ENCODE measurements at regions not wholly inside any gene's neighbourhood (a gene's known extent, or its start where the extent isn't known, plus 50 kb on each side); places are given as distances from the start of the nearest gene placed in this dataset.
A peak's percentile ranks its signal among the peaks of the same experiment; 100 is the strongest.

- DNase-seq (ENCODE audit: low read depth) = no peak
These were observed 159.1 kb downstream of the LURAP1L start for GRCh38 chr9:12933957-12934356.

- no peak for DNase-seq (ENCODE audit: low read depth)
These were observed 159.9 kb downstream of the LURAP1L start for GRCh38 chr9:12934545-12935272.

DNA sequence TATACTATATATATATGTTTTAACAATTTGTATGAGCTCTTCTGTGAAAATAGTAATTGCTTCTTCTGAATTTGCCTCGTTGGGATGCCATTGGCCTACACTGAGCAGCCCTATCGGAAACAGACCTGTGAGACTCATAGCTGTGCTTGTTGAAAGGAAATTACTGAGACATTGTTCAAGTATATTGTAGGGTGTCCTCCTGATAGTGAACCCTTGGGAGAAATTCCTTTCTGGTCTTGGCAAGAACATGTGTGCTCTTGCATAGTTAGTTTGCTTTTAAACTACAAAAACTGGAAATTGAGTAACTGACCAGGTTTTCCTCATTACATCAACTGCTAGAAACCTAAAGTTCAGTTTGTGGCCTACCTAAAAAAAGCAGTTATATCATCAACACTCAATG lies 160.9 kb downstream of the LURAP1L start:
- peak; percentile 55 for DNase-seq (ENCODE audit: low read depth)

GRCh38 chr9:12954441-12954840 lies 179.6 kb downstream of the LURAP1L start:
- DNase-seq (ENCODE audit: low read depth) = no peak

- DNase-seq (ENCODE audit: low read depth) = no peak
These were observed 180.8 kb downstream of the LURAP1L start for GRCh38 chr9:12955510-12956163.

- no peak for DNase-seq (ENCODE audit: low read depth)
These were observed 181.4 kb downstream of the LURAP1L start for GRCh38 chr9:12956261-12956660.

DNA sequence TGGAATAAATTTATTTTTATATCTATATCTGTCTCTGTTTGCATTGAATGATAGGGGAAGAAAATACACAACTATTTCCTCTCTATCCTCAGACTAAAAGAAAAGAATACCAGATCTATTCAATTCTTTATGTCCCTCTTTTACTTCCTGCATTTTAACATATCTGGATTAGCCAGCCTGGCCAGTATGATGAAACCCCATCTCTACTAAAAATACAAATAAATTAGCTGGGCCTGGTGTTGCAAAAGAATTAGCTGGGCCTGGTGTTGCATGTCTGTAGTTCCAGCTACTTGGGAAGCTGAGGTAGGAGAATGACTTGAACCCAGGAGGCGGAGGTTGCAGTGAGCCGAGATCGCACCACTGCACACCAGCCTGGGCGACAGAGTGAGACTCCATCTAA lies 182.0 kb downstream of the LURAP1L start:
- DNase-seq (ENCODE audit: low read depth) = no peak

DNA sequence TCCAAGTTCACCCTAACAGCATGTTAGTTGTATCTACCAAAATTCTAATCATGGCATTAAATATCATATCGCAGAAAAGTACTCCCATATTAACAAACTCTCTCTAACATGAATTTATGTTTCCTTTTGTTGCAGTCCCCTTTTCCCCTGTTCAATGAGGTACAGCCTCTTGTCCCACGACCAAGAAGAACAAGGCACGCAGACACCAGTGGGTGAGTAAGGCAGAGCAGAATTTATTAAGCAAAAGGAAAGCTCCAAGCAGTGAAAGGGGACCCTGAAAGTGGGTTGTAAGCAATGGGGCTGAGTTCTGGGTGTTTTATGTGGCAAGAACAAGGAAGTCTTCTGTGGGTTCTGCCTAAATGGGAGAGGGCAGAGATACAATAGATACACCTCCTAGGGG lies 183.5 kb downstream of the LURAP1L start:
- no peak for DNase-seq (ENCODE audit: low read depth)

DNA sequence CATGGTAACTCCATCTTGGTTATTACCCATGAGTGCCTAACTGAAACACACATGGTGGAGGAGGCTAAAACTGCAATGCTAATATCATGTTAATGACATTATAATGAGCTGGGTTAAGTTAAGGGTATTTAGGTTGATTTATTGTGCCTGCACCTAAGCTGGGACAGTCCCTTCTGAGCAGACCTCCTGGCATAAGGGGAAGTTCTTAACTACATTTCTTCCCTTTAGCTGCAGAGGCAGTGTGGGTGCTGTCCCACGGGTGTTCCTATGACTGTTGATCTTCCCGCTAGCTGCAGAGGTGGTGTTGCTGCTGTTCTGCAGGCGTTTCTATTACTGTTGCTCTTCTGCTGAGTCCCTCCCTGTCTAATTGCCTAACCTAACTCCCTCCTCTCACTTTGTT lies 183.9 kb downstream of the LURAP1L start:
- no peak for DNase-seq (ENCODE audit: low read depth)

GRCh38 chr9:12961276-12961809 lies 186.5 kb downstream of the LURAP1L start:
- no peak for DNase-seq (ENCODE audit: low read depth)

DNA sequence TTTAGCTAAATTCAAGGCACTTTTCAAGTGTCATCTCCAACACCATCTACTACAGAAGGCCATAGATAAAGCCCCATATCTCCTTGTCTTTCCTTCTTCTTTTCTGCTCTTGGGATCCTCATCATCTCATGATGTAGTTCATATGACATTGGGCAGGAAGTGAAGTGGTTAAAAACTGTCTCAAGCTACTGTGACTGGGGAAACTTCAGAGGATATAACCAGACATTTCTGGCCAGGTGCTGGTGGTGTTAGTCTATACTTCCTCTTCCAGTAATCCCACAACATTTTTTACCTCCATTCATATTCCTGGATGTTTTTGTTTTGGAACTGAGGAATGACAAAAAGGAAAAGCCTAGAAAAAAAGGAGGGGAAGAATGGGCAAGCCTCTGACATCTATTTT lies 188.7 kb downstream of the LURAP1L start:
- no peak for DNase-seq (ENCODE audit: low read depth)

DNA sequence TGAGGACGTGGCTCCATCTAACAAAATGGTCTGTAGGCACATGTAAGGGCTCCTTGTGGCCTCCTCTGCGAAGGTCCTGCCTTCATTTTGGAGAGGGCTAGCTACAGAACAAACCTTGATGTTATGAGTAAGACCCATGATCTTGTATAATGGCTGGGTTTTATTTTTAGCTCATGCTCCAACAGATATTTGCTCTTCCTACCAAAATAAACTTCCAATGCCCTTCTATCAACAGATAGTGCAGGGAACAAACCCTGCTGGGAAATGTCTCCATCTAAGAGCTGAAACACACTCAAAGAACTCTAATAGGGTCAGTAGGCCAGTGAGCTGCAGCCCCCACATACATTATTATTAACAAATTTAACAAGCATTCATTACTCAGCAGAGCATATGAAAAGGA lies 189.5 kb downstream of the LURAP1L start:
- DNase-seq (ENCODE audit: low read depth) = no peak

GRCh38 chr9:12965303-12965702 lies 190.5 kb downstream of the LURAP1L start:
- no peak for DNase-seq (ENCODE audit: low read depth)

DNA sequence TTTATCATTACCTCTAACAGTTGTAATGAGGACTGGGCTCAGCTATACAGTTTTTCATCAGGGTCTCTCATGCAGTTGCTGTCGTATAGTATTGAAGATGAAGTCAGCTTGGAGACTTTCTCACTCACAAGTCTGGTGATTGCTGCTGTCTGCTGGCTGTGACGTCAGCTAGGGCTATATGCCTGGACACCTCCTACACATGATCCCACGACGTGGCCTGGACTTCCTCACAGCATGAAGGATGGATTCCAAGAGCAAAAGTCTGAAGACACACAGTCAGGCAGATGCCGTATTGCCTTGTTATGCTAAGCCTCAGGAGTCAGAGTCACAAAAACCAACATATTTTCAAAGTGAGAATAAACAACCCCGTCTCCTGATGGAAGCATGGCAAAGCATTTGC lies 193.3 kb downstream of the LURAP1L start:
- no peak for DNase-seq (ENCODE audit: low read depth)

DNA sequence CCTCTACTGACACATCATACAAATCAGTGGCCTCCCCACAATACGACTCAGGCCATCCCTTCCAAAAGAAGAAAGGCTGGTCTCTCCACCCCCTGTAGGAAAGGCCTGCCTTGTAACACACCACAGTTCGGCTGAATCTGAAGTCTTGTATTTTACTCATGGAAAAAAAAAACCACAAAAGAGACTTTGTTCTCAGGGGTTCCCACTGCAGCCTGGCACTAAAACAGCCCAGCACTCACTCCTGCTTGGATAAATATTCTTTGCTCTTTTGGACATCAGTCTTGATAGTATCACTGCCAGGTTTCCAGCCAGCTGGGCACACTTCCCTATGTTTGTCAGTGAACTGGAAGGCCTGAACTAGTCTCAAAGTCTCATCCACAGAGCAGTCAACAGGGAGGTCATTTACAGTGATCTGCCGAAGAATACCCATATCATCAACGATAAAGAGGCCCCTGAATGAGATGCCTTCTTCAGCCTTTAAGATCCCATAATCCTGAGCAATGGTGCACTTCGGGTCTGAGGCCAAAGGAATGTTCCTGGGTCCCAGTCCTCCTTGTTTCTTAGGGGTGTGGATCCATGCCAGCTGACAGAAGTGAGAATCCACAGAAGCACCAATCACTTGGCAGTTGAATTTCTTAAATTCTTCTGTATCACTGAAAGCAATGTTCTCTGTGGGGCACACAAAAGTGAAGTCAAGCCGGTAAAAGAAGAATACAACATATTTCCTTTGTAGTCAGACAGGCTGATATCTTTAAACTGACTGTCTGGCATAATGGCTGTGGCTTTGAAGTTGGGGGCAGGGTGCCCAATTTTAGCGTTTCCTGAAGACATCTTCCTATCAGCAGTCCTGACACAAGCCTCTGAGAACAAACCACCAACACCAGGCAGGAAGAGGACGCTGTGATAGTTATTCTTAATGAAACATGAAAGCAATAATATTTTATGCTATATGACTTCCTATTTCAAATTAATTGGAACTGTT lies 198.1 kb downstream of the LURAP1L start:
- DNase-seq (ENCODE audit: low read depth) = no peak

DNA sequence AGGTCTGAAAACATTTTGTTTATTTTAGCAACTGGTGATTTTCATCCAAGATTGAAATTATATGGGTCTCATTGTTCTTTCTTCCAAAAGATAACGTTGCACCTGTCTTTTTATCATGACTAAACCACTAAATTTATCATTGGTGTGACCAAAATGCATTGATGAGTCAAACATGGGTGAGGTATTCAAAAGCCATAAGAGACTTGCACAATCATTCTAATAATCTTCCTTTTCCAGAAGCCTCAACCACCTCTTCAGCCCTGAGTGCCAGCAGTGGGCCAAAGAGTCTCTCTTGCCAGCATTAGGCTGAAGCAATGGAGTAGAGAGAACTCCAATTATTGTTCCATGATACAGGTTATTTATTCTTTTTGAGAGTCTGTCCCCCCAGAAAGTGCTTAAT lies 198.9 kb downstream of the LURAP1L start:
- no peak for DNase-seq (ENCODE audit: low read depth)

DNA sequence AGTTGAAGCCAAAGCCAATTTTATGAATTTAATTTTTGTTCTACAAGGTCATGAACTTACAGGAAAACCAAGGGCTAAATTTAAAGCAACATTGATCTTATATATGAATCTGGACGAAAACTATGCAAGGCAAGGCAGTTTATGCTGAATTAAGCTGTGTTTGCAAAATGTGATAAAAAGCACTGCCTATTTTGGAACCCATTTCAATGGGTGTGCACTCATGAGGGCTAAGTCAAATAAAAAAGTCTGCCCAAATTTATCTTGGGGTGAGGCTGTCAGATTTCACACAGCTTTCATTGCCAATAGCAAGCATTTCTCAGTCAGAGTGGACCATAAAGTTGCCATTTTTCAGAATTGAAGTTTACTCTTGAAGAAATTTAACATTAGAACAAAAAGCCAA lies 199.9 kb downstream of the LURAP1L start:
- no peak for DNase-seq (ENCODE audit: low read depth)

DNA sequence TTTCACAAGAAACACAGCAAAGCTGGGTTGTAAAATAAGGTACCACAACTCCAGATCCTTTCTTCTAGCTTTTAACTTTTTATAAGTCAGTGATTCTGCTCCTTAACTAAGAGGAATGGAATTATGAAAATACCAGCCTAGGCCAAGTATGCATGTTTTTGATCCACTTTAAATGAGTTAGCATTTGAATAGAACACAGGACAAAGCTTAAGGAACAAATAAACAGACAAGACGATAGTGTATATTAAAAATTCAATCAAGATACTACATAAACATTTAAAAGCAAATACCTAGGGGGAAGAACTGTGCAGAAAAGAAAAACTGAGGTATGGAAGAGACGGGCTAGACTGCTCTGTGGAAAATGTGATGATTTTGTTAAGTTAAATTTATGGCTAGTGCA lies 200.7 kb downstream of the LURAP1L start:
- no peak for DNase-seq (ENCODE audit: low read depth)

DNA sequence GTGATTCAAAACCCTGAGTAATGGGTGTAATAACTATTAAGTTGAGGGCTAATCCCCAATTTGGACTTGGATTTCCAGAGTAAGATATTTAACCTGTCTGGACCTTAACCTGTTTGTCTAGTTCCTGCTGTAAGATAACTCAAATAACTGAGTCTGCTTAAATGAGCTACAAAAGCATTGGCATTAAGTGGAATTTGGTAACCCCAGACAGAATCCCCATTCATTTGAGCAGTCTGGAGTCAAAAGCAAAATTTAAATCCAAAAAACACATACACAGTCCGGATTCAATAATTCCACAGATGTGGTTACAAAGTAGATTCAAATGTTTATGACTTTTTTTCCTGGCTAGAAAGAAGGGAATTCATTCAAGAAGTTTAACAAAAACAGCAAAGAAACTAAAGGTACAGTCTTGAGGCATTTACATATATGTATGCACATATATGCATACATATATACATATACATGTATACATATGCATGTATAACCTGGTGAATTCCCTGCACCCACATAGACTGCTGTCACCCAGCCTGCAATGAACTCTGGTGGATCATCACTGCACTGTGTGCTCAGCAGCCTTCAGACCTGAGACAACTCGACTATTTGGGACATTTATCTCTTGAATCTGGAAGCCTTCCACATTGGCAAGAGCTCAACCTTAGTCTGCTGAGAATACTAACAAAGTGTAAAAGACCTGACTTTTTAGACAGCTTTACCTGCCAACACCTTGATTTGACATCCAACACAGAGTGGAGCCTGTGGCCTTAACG lies 205.4 kb downstream of the LURAP1L start:
- no peak for DNase-seq (ENCODE audit: low read depth)

- no peak for DNase-seq (ENCODE audit: low read depth)
These were observed 213.4 kb downstream of the LURAP1L start for GRCh38 chr9:12988258-12988657.

GRCh38 chr9:12989669-12990068 lies 214.8 kb downstream of the LURAP1L start:
- no peak for DNase-seq (ENCODE audit: low read depth)

GRCh38 chr9:12993466-12993865 lies 218.6 kb downstream of the LURAP1L start:
- peak; percentile 12 for DNase-seq (ENCODE audit: low read depth)
